GM12878 (cell line): ENCODE measurements at regions not wholly inside any gene's neighbourhood (a gene's known extent, or its start where the extent isn't known, plus 50 kb on each side); places are given as distances from the start of the nearest gene placed in this dataset.

Experiments used
- ATAC-seq: fragments of 200-7000 bp; cut with Tn5 transposase; 3 replicates; pipeline ENCODE4 v1.9.1; 2020; ENCODE audit warnings: mild to moderate bottlenecking, moderate library complexity
- BruUV-seq: library from RNA; stranded (reverse); fragments of 400-500 nt; replicated peaks from 2 replicates; lab custom pipeline; 2021; lab: Mats Ljungman, UMichigan
- CTCF ChIA-PET: fragments of 300-600 bp; sonication (Branson Sonifier 250); formaldehyde crosslinking; extraction: SDS; loops from one replicate; lab custom pipeline; 2021; ENCODE audit warnings: inconsistent platforms; lab: Yijun Ruan, JAX
- POLR2A ChIA-PET: fragments of 350-600 bp; formaldehyde crosslinking; extraction: SDS; loops from one replicate; lab custom pipeline; 2021; ENCODE audit warnings: inconsistent platforms; lab: Charles Lee
- RAD21 ChIA-PET: fragments of 300-600 bp; sonication (Branson Sonifier 250); formaldehyde crosslinking; loops from one replicate; lab custom pipeline; 2023; ENCODE audit warnings: antibody characterized with exemption; ENCODE audit not compliant: unreplicated experiment; lab: Charles Lee
- SMC1A ChIA-PET: fragments of 300-600 bp; sonication (Branson Sonifier 250); formaldehyde crosslinking; loops from one replicate; lab custom pipeline; 2023; ENCODE audit not compliant: unreplicated experiment, uncharacterized antibody; lab: Charles Lee
- DNase-seq: peaks from one replicate; pipeline ENCODE4 v3.0.0-alpha.2; 2011; ENCODE audit warnings: low read depth, low spot score
- FAIRE-seq: peaks from 3 replicates; lab custom pipeline; 2011; peaks lifted over from hg19 to GRCh38; lab: Jason Lieb, UNC
- H2AFZ ChIP-seq: 2 replicates; pipeline ENCODE4 v1.6.0; 2011; ENCODE audit warnings: low read depth, low read length, control low read depth; ENCODE audit not compliant: control insufficient read depth
- H3K27ac ChIP-seq: 2 replicates; pipeline ENCODE4 v1.5.1; 2011; ENCODE audit warnings: control low read depth; ENCODE audit not compliant: control insufficient read depth, insufficient read depth
- H3K27me3 ChIP-seq, 2 experiments: replicated peaks in 1 of 2; 2 replicates each; pipeline versions ENCODE4 v1.6.0 to v1.6.1; 2011; ENCODE audit warnings: low read length in 1 of 2; ENCODE audit not compliant: control insufficient read depth in 2 of 2, insufficient read depth in 2 of 2
- H3K36me3 ChIP-seq, 2 experiments: 2 replicates each; pipeline ENCODE4 v1.5.1; 2011; ENCODE audit warnings: low read length in 1 of 2; ENCODE audit not compliant: control insufficient read depth in 2 of 2, insufficient read depth in 2 of 2
- H3K4me1 ChIP-seq: 2 replicates; pipeline ENCODE4 v1.6.1; 2011; ENCODE audit warnings: mild to moderate bottlenecking, low read length, moderate library complexity, mixed read lengths; ENCODE audit not compliant: control insufficient read depth, insufficient read depth
- H3K4me2 ChIP-seq: 2 replicates; pipeline ENCODE4 v1.6.0; 2011; ENCODE audit warnings: control low read depth; ENCODE audit not compliant: control insufficient read depth, insufficient read depth
- H3K4me3 ChIP-seq: fragments of 200-600 bp; sonication (generic); 2 replicates; pipeline ENCODE4 v1.5.1; 2016
- H3K79me2 ChIP-seq: 2 replicates; pipeline ENCODE4 v1.6.0; 2011; ENCODE audit warnings: low read length; ENCODE audit not compliant: control insufficient read depth, insufficient read depth
- H3K9ac ChIP-seq: 2 replicates; pipeline ENCODE4 v1.8.0; 2011; ENCODE audit warnings: low read length, control low read depth, mixed read lengths; ENCODE audit not compliant: control insufficient read depth, insufficient read depth
- H3K9me3 ChIP-seq: replicated peaks from 3 replicates; pipeline ENCODE4 v1.5.1; 2011; ENCODE audit warnings: mild to moderate bottlenecking, low read length; ENCODE audit not compliant: control insufficient read depth, insufficient read depth
- H4K20me1 ChIP-seq: 2 replicates; pipeline ENCODE4 v1.6.0; 2011; ENCODE audit not compliant: control insufficient read depth, insufficient read depth
- BCL11A ChIP-seq: IDR thresholded peaks from 2 replicates; pipeline ENCODE4 v1.6.1; 2011; ENCODE audit warnings: low read depth, low read length
- BMI1 ChIP-seq: fragments of 450-650 bp; IDR thresholded peaks from 2 replicates; pipeline ENCODE4 v1.6.1; 2016; ENCODE audit warnings: mild to moderate bottlenecking, moderate library complexity, borderline replicate concordance
- CBX5 ChIP-seq: sonication (generic); IDR thresholded peaks from 2 replicates; pipeline ENCODE4 v1.6.1; 2016; ENCODE audit warnings: low read depth, moderate library complexity, mild to moderate bottlenecking, inconsistent platforms
- DPF2 ChIP-seq: fragments of 450-650 bp; IDR thresholded peaks from 2 replicates; pipeline ENCODE4 v1.6.1; 2017; ENCODE audit warnings: mild to moderate bottlenecking
- HCFC1 ChIP-seq: fragments of 150-350 bp; IDR thresholded peaks from 2 replicates; pipeline ENCODE4 v1.6.1; 2014; ENCODE audit warnings: low read length
- HDAC6 ChIP-seq: fragments of 200-600 bp; sonication (generic); IDR thresholded peaks from one replicate; pipeline ENCODE4 v1.8.0; 2017; ENCODE audit warnings: antibody characterized with exemption; ENCODE audit not compliant: unreplicated experiment
- HSF1 ChIP-seq: fragments of 150-350 bp; IDR thresholded peaks from 2 replicates; pipeline ENCODE4 v1.6.1; 2014; ENCODE audit warnings: mild to moderate bottlenecking, low read depth, low read length
- MXI1 ChIP-seq: fragments of 150-350 bp; IDR thresholded peaks from 2 replicates; pipeline ENCODE4 v1.6.1; 2011; ENCODE audit warnings: low read depth, mild to moderate bottlenecking, inconsistent platforms, low read length, improper control_type of control experiment
- MYC ChIP-seq: IDR thresholded peaks from 2 replicates; pipeline ENCODE4 v1.6.1; 2011; ENCODE audit warnings: mild to moderate bottlenecking, low read length, moderate library complexity, inconsistent platforms; ENCODE audit not compliant: insufficient read depth, insufficient replicate concordance, insufficient read length, severe bottlenecking
- NFIC ChIP-seq: IDR thresholded peaks from 2 replicates; pipeline ENCODE4 v1.6.1; 2012; ENCODE audit warnings: low read depth, mild to moderate bottlenecking, inconsistent platforms, low read length, moderate library complexity
- NR2C1 ChIP-seq: fragments of 450-650 bp; IDR thresholded peaks from 2 replicates; pipeline ENCODE4 v1.6.1; 2017; ENCODE audit warnings: antibody characterized with exemption, mild to moderate bottlenecking, moderate library complexity
- RB1 ChIP-seq: fragments of 450-650 bp; formaldehyde crosslinking; IDR thresholded peaks from 2 replicates; pipeline ENCODE4 v1.6.1; 2017; ENCODE audit warnings: mild to moderate bottlenecking, borderline replicate concordance
- SMC3 ChIP-seq: IDR thresholded peaks from 2 replicates; pipeline ENCODE4 v1.6.1; 2011; ENCODE audit warnings: low read length, improper control_type of control experiment, borderline replicate concordance
- SP1 ChIP-seq: IDR thresholded peaks from one replicate; pipeline ENCODE4 v1.6.1; 2011; ENCODE audit warnings: low read depth, low read length
- STAT1 ChIP-seq: fragments of 450-650 bp; conservative IDR thresholded peaks from 2 replicates; pipeline ENCODE4 v1.6.1; 2014; ENCODE audit warnings: antibody characterized with exemption, mild to moderate bottlenecking
- ZBTB11 ChIP-seq: fragments of 450-650 bp; formaldehyde crosslinking; IDR thresholded peaks from 2 replicates; pipeline ENCODE4 v1.5.0; 2022; ENCODE audit warnings: mild to moderate bottlenecking, missing genetic modification characterization
- ZBTB40 ChIP-seq: fragments of 450-650 bp; IDR thresholded peaks from 2 replicates; pipeline ENCODE4 v1.6.1; 2016; ENCODE audit warnings: mild to moderate bottlenecking, moderate library complexity, borderline replicate concordance
- ZNF207 ChIP-seq: fragments of 450-650 bp; IDR thresholded peaks from 2 replicates; pipeline ENCODE4 v1.6.1; 2014; ENCODE audit warnings: antibody characterized with exemption, mild to moderate bottlenecking, borderline replicate concordance
- ZSCAN29 ChIP-seq: fragments of 450-650 bp; IDR thresholded peaks from 2 replicates; pipeline ENCODE4 v1.6.1; 2017; ENCODE audit warnings: mild to moderate bottlenecking, moderate library complexity
- WGBS: methylation state at CpG from one replicate; pipeline ENCODE4 v1.1.6; 2016; ENCODE audit warnings: low lambda C conversion rate; ENCODE audit not compliant: insufficient replicate concordance, insufficient coverage; ENCODE audit errors: missing lambda C conversion rate; 5-methylcytosine and 5-hydroxymethylcytosine counted together
- in situ Hi-C: fragments of 300-500 bp; cut with MboI; formaldehyde crosslinking; loops from 9 replicates; pipeline ENCODE4 v1.14.3; 2018; ENCODE audit warnings: mixed read lengths
- intact Hi-C: fragments of 100-400 bp; cut with micrococcal nuclease; formaldehyde crosslinking; loops from one replicate; pipeline ENCODE4 v1.14.2; 2022; ENCODE audit not compliant: unreplicated experiment

- 15% methylated on average over 3 of the region's 3 CpGs for WGBS
Measured at GRCh38 chr4:156591679-156592078, 379.9 kb downstream of the PDGFC start.

More at GRCh38 chr4:156591679-156592078, 379.9 kb downstream of the PDGFC start:
- ChIA-PET CTCF (no interaction called here), RAD21 (no interaction called here), SMC1A (no interaction called here), POLR2A (no interaction called here)
- Histone ChIP-seq H3K9me3 (no peaks in the 10 kb centered on the region), H2AFZ (no peak overlapping the region), H3K4me2 (no peak overlapping the region), H3K9ac (no peak overlapping the region), H3K27ac (no peak overlapping the region), H3K79me2 (no peaks in the 10 kb centered on the region), H3K27me3 (no peaks in the 10 kb centered on the region), H3K4me1 (no peaks in the 10 kb centered on the region), H3K4me3 (no peak overlapping the region), H4K20me1 (no peaks in the 10 kb centered on the region), H3K36me3 (no peaks in the 10 kb centered on the region)
- TF ChIP-seq ZNF207 (no peak), ZSCAN29 (no peak), BCL11A (no peak), BMI1 (no peak), ZBTB40 (no peak), HCFC1 (no peak), CBX5 (no peak), DPF2 (no peak), STAT1 (no peak), NR2C1 (no peak), RB1 (no peak), HDAC6 (no peak), NFIC (no peak), ZBTB11 (CRISPR knock-in tag) (no peak), HSF1 (no peak), MYC (no peak), SP1 (no peak), SMC3 (no peak), MXI1 (no peak)
- no TSS peak for BruUV-seq
- no peak for ATAC-seq
- in situ Hi-C loops (no loop called here), intact Hi-C loops (no loop called here)
- no peak for DNase-seq
- FAIRE-seq: no peak
